ENCODE measurements at regions not wholly inside any gene's neighbourhood (a gene's known extent, or its start where the extent isn't known, plus 50 kb on each side); places are given as distances from the start of the nearest gene placed in this dataset.
"Not testable (repeated sequence)": the region's sequence is repeated elsewhere in the genome, so short reads cannot be mapped to it uniquely, and the experiment has no call there.

GRCh38 chrX:1059576-1060561 is 152.6 kb downstream of the CRLF2 start:
- no peak for DNase-seq (ENCODE audit: low spot score)

GRCh38 chrX:1053600-1053999 is 158.8 kb downstream of the CRLF2 start:
- DNase-seq (ENCODE audit: low spot score) = not testable (repeated sequence)

DNA sequence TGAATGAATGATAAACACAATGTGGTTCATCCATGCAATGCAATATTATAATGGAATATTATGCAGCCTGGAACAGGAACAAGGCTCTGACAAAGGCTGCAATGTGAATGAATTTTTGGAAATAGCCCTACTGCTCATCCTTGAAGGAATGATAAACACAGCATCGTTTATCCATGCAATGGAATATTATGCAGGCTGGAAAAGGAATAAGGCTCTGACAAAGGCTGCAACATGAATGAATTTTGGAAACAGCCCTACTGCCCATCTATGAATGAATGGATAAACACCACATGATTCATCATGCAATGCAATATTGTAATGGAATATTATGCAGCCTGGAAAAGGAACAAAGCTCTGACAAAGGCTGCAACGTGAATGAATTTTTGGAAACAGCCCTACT is 159.4 kb downstream of the CRLF2 start:
- DNase-seq (ENCODE audit: low spot score) = no peak

DNA sequence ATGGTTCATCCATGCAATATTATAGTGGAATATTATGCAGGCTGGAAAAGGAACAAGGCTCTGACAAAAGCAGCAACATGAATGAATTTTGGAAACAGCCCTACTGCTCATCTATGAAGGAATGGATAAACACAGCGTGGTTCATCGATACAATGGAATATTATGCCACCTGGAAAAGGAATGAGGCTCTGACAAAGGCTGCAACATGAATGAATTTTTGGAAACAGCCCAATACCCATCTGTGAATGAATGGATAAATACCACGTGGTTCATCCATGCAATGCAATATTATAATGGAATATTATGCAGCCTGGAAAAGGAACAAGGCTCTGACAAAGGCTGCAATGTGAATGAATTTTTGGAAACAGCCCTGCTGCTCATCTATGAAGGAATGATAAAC is 160.4 kb downstream of the CRLF2 start:
- no peak for DNase-seq (ENCODE audit: low spot score)

- no peak for DNase-seq (ENCODE audit: low spot score)
Measured at GRCh38 chrX:1051421-1051820, 161.0 kb downstream of the CRLF2 start.

DNA sequence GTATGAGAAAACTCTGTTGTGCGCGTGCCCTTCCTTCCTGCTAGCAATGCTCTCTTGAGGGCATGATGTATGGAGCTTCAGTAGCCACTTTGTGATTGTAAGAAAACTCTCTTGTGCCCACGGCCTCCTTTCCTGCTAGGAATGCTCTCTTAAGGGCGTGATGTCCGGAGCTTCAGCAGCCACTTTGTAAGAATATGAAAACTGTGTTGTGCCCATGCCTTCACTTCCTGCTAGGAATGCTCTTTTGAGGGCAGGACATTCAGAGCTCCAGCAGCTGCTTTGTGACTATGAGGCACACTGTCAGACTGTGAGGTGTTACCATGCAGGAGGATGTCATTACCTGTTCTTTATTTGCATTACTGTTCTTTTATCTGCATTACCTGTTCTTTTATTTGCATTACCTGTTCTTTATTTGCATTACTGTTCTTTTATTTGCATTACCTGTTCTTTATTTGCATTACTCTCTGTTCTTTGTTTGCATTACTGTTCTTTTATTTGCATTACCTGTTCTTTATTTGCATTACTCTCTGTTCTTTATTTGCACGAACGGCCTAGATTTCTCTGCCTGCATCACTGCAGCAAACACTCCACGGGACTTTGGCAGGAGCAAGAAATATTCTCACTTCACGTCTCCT is 166.7 kb downstream of the CRLF2 start:
- no peak for DNase-seq (ENCODE audit: low spot score)

DNA sequence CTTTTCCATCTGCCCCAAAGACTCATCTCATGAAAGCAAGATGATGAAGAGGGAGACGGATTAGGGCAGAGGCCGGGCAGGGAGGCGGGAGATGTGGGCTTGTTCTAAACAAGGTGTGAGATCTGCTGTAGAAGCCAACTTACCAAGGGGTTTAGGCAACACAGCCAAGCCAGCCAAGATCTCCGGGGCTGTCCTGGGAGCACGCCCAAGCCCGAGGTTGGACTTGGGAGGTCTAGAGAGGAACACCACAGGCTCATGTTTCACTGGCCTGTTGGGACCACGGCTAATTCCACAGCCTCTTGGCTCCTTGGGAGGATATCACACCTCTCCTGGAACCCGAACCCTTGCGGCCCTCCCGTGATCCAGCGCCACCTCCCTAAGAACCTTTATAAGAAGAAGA is 171.4 kb downstream of the CRLF2 start:
- no peak for DNase-seq (ENCODE audit: low spot score)

- DNase-seq (ENCODE audit: low spot score) = not testable (repeated sequence)
Measured at GRCh38 chrX:1035931-1036330, 176.5 kb downstream of the CRLF2 start.

- DNase-seq (ENCODE audit: low spot score) = no peak
Measured at GRCh38 chrX:1035206-1035605, 177.2 kb downstream of the CRLF2 start.

- DNase-seq (ENCODE audit: low spot score) = no peak
Measured at GRCh38 chrX:1034717-1035116, 177.7 kb downstream of the CRLF2 start.

DNA sequence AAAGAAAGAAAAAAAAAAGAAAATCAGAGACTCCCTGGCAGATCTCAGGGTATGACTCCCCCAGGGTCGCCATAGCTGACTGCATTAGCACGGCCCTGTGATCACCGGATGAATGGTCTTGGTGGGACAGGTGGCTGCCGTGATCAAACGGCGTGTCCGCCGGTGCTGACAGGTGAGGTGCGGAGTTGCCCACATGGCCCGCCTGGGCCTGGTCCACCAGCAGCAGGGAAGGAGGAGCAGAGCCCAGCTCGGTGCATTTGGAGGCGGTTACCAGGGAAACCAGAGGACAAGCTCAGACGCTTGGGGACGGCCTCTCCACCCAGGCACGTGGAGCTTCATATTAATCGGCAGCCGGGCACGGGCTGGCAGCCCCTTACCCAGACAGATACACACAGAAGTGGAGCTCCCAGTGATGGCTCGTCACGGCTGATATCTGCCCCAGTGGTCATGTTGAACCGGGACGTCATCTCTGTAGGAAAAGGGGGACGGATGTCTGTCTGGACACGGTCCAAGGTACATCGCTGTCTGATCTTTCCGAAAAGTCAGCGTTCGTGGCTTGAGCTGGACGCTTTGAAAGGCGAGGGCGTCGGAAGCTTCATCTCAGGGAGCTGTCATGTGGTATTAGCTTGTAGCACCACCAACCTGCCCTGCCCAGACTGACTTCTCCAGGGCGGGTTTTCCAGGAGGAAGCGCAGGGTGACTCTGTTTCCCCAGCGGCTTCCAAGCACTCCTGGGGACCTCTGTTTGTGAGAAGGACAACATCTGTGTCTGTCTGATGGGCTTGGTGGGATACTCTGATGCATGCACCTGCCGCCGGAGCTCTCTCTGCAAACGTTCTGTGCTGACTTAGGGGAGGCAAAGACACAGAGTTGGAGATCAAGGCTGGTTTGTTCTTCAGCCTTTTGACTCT is 180.7 kb downstream of the CRLF2 start:
- no peak for DNase-seq (ENCODE audit: low spot score)

DNA sequence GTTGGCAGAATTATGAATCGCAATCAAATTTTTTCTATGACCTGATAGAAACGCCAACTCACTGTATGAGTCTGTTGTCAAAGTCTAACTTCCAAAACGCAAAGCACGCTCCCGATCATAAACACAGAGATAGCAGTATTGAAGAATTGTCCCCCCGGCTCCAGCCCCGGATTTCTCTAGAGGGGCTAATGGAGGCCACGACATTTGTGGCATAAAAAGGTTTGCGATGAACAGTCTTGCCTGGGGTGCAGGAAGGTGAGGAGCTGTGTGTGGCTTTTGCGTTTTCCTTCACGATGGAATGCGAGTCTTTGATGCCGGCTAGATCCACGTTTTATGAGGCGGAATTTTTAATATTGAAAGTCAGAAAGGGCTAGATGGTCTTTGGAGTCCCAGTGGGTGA is 183.0 kb downstream of the CRLF2 start:
- DNase-seq (ENCODE audit: low spot score) = no peak

DNA sequence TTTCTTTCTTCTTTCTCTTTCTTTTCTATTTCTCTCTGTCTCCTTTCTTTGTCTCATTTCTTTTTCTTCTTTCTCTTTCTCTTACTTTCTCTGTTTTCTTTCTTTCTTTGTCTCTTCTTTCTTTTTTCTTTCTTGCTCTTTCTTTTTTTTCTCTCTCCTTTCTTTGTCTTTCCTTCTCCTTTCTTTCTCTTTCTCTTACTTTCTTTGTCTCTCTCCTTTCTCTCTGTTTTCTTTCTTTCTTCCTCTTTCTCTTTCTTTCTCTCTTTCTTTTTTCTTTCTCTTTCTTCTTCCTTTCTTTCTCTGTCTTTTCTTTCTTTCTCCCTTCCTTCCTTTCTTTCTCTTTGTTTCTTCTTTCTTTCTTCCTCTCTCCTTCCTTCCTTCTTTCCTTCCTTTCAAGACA is 184.8 kb downstream of the CRLF2 start:
- DNase-seq (ENCODE audit: low spot score) = no peak

- no peak for DNase-seq (ENCODE audit: low spot score)
Measured at GRCh38 chrX:1027133-1027532, 185.3 kb downstream of the CRLF2 start.

GRCh38 chrX:1026263-1027015 is 186.0 kb downstream of the CRLF2 start:
- no peak for DNase-seq (ENCODE audit: low spot score)

DNA sequence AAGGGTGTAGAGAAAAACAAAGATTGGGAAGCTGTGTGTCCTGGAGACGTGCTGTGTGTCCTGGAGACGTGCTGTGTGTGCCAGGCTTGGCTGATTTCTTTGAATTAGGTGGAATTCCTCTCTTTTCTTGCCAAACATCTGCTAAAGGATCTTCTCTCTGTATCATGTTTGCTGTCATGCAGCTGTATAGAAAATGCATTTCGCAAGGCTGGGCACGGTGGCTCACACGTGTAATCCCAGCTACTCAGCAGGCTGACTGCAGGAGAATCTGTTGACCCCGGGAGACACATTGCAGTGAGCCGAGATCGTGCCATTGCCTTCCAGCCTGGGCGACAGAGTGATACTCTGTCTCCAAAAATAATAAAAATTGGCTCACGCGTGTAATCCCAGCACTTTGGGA is 187.0 kb downstream of the CRLF2 start:
- DNase-seq (ENCODE audit: low spot score) = no peak

DNA sequence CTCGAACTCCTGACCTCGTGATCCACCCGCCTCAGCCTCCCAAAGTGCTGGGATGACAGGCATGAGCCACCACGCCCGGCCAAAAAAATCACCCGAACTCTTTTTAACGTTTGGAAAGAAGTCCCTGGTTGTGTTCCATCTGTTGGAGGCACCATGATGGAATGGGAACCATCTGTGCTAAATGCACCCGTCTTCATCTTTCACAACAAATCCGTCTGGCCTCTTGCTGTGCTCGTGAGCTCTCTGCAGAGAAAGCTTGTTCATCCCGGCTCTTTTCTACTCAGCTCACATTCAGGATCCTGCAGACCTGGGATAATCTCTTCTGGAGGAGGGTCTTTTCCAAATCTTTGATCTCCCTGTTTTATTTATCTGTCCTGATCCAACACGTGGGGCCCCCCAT is 188.8 kb downstream of the CRLF2 start:
- no peak for DNase-seq (ENCODE audit: low spot score)

DNA sequence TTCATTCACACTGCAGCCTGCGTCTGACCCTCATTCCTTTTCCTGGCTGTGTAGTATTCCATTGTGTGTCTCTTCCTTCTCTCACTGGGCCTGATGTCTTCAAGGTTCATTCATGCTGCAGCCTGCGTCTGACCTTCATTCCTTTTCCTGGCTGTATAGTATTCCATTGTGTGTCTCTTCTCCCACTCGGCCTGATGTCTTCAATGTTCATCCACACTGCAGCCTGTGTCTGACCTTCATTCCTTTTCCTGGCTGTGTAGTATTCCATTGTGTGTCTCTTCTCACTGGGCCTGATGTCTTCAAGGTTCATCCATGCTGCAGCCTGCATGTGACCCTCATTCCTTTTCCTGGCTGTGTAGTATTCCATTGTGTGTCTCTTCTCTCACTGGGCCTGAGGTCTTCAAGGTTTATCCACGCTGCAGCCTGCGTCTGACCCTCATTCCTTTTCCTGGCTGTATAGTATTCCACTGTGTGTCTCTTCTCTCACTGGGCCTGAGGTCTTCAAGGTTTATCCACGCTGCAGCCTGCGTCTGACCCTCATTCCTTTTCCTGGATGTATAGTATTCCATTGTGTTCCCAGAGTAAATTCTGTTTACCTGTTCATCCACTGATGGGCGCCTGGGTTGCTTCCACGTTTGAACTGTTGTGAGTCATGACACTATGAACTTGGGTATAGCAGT is 191.0 kb downstream of the CRLF2 start:
- DNase-seq (ENCODE audit: low spot score) = not testable (repeated sequence)

DNA sequence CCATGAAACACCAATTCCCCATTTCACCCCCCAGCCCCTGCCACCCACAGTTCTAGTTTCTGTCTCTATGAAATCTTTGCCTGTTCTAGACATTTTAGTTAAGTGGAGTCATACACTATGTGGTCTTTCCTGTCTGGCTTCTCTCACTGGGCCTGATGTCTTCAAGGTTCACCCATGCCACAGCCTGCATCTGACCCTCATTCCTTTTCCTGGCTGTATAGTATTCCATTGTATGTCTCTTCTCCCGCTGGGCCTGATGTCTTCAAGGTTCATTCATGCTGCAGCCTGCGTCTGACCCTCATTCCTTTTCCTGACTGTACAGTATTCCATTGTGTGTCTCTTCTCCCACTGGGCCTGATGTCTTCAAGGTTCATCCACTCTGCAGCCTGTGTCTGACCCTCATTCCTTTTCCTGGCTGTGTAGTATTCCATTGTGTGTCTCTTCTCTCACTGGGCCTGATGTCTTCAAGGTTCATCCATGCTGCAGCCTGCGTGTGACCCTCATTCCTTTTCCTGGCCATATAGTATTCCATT is 191.7 kb downstream of the CRLF2 start:
- DNase-seq (ENCODE audit: low spot score) = no peak

GRCh38 chrX:1016926-1017325 is 195.5 kb downstream of the CRLF2 start:
- DNase-seq (ENCODE audit: low spot score) = not testable (repeated sequence)

GRCh38 chrX:1016281-1016680 is 196.2 kb downstream of the CRLF2 start:
- DNase-seq (ENCODE audit: low spot score) = not testable (repeated sequence)
